Activated naive CD8-positive, alpha-beta T cell (primary cell): ENCODE measurements at regions not wholly inside any gene's neighbourhood (a gene's known extent, or its start where the extent isn't known, plus 50 kb on each side); places are given as distances from the start of the nearest gene placed in this dataset.

Experiments used
- H3K27ac Mint-ChIP-seq: one replicate; pipeline ENCODE4 v1.8.0; 2021; ENCODE audit warnings: mixed read lengths
- H3K27me3 Mint-ChIP-seq: one replicate; pipeline ENCODE4 v1.8.0; 2021; ENCODE audit warnings: mixed read lengths
- H3K36me3 Mint-ChIP-seq: one replicate; pipeline ENCODE4 v1.8.0; 2021; ENCODE audit warnings: mixed read lengths
- H3K4me1 Mint-ChIP-seq: one replicate; pipeline ENCODE4 v1.8.0; 2021; ENCODE audit warnings: low read depth, mixed read lengths
- H3K4me3 Mint-ChIP-seq: one replicate; pipeline ENCODE4 v1.8.0; 2021; ENCODE audit warnings: mild to moderate bottlenecking, mixed read lengths
- H3K9me3 Mint-ChIP-seq: one replicate; pipeline ENCODE4 v1.8.0; 2021; ENCODE audit warnings: low read depth, mixed read lengths

DNA sequence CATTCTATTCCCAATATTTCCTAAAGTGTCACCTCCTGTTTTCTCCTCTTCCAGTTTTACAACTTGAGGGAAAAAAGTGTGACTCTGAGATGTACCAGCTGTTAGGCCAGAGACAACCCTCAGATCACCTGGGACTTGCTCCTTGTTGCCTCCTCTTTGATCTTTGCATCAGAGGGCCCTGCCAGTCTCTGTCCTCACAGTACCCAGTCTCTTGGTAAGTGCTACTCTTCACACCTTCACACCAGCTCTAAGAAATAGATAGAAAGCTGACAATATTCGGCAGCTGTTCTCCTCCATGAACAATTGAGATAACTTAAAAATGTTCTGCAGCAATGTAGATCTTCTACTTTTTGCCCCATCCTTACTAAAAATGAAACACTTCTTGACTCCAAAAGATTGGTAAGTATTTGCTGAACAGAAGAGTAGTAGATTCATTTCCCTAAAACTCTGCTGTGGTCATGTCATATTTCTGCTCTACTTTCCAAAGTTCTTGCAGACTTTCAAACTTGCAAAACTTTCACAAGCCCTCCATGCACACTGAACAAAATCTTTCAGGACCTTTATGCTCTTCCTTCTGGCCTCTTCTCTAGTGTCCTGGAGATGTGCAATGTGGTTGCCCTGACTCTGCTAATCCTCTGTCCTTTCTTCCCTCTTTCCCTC is 188.6 kb downstream of the SNX18 start:
- Mint-ChIP-seq H3K9me3 (no peaks in the 10 kb centered on the region), H3K4me1 (no peaks in the 10 kb centered on the region), H3K27me3 (no peaks in the 10 kb centered on the region), H3K36me3 (no peaks in the 10 kb centered on the region), H3K27ac (no peak overlapping the region), H3K4me3 (no peak overlapping the region)

DNA sequence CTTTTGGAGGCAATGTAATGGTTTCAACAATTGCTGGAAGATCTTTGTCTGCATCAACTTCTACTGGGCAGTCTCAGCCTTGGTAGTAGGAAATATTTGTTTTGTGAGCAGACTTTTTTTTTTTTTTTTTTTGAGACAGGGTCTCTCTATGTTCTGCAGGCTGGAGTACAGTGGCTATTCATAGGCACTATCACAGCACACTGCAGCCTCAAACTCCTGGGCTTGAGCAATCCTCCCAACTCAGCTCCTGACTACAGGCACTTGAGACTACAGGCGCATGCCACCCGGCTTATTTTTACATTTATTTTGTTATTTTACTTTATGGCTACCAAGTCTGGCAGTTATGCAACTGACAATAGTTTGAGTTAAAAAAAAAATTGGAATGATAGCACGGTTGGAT is 187.3 kb downstream of the SNX18 start:
- Mint-ChIP-seq H3K4me3 (no peak overlapping the region), H3K27ac (no peak overlapping the region), H3K4me1 (no peaks in the 10 kb centered on the region), H3K9me3 (no peaks in the 10 kb centered on the region), H3K27me3 (no peaks in the 10 kb centered on the region), H3K36me3 (no peaks in the 10 kb centered on the region)

GRCh38 chr5:54704333-54704732 is 186.8 kb downstream of the SNX18 start:
- Mint-ChIP-seq H3K27me3 (no peaks in the 10 kb centered on the region), H3K9me3 (no peaks in the 10 kb centered on the region), H3K36me3 (no peaks in the 10 kb centered on the region), H3K27ac (no peak overlapping the region), H3K4me1 (no peaks in the 10 kb centered on the region), H3K4me3 (no peak overlapping the region)

GRCh38 chr5:54703565-54704255 is 186.2 kb downstream of the SNX18 start:
- no peaks in the 10 kb centered on the region for H3K36me3 Mint-ChIP-seq
- H3K9me3 Mint-ChIP-seq, result no peaks in the 10 kb centered on the region
- H3K4me3 Mint-ChIP-seq, result no peak overlapping the region
- H3K27me3 Mint-ChIP-seq, result no peaks in the 10 kb centered on the region
- no peaks in the 10 kb centered on the region for H3K4me1 Mint-ChIP-seq
- H3K27ac Mint-ChIP-seq, result no peak overlapping the region

- H3K9me3 Mint-ChIP-seq, result no peaks in the 10 kb centered on the region
- no peaks in the 10 kb centered on the region for H3K36me3 Mint-ChIP-seq
- H3K4me3 Mint-ChIP-seq, result no peak overlapping the region
- H3K27me3 Mint-ChIP-seq, result no peaks in the 10 kb centered on the region
- H3K4me1 Mint-ChIP-seq, result no peaks in the 10 kb centered on the region
- no peak overlapping the region for H3K27ac Mint-ChIP-seq
Measured at GRCh38 chr5:54703133-54703532, 185.6 kb downstream of the SNX18 start.

DNA sequence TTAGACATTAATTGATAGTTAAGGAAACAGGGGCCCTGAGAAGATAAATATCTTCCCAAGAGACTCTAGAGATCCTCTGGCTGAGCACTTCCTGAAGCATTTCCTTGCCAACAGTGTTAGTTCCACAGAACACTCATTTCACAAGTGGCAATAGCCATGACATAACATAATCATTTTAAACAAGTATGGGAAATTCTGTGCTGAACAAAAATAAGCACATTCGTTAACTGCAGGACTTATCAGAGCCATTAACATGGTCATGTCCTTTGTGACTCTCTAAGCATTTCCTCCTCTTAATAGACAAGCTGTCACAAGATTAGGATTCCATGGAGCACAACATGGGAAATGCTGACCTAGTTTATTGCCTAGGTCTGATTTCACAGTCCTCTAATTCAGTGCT is 184.9 kb downstream of the SNX18 start:
- no peaks in the 10 kb centered on the region for H3K27me3 Mint-ChIP-seq
- H3K36me3 Mint-ChIP-seq, result no peaks in the 10 kb centered on the region
- no peak overlapping the region for H3K4me3 Mint-ChIP-seq

DNA sequence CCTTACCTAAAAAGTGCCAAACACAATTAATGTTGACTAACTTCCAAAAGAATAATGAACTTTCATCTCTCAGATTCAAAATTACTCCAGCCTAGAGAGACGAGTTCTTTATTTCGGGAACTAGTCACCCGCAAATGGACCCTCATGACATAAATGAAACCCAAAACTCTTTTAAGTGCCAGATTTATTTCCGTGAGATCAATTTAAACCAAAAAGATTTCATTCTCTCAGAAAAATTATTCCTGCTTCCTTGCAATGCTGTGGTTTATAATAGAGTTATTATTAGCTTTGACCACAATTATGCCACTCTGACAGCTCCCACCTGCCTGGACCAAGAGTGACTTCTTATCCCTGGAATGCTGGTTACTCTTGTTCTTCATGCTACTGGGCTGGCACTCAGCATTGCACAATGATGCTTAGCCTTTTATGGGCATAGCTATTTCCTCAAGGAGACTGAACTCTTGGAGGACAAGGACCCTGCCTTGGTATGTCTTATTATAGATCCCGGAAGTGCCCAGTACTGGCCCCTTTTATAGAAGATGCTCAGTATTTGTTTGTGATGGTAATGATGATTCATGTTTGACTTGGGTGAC is 183.5 kb downstream of the SNX18 start:
- no peaks in the 10 kb centered on the region for H3K4me1 Mint-ChIP-seq
- H3K36me3 Mint-ChIP-seq, result no peaks in the 10 kb centered on the region
- H3K9me3 Mint-ChIP-seq, result no peaks in the 10 kb centered on the region
- no peak overlapping the region for H3K27ac Mint-ChIP-seq
- no peak overlapping the region for H3K4me3 Mint-ChIP-seq
- H3K27me3 Mint-ChIP-seq, result no peaks in the 10 kb centered on the region

More for the DNA sequence above, 184.9 kb downstream of the SNX18 start:
- Mint-ChIP-seq H3K4me1 (no peaks in the 10 kb centered on the region), H3K27ac (no peak overlapping the region), H3K9me3 (no peaks in the 10 kb centered on the region)

GRCh38 chr5:54696931-54697330 is 179.4 kb downstream of the SNX18 start:
- Mint-ChIP-seq H3K36me3 (no peaks in the 10 kb centered on the region), H3K9me3 (no peaks in the 10 kb centered on the region), H3K27ac (no peak overlapping the region), H3K27me3 (no peaks in the 10 kb centered on the region), H3K4me3 (no peak overlapping the region), H3K4me1 (no peaks in the 10 kb centered on the region)

- Mint-ChIP-seq H3K4me1 (no peaks in the 10 kb centered on the region), H3K9me3 (no peaks in the 10 kb centered on the region), H3K27me3 (no peaks in the 10 kb centered on the region), H3K4me3 (no peak overlapping the region), H3K36me3 (peaks cover 3% of the 10 kb centered on the region), H3K27ac (no peak overlapping the region)
Measured at GRCh38 chr5:54696346-54696745, 178.8 kb downstream of the SNX18 start.

- Mint-ChIP-seq H3K27me3 (no peaks in the 10 kb centered on the region), H3K27ac (no peak overlapping the region)
Measured at GRCh38 chr5:54695198-54695966, 177.8 kb downstream of the SNX18 start.

DNA sequence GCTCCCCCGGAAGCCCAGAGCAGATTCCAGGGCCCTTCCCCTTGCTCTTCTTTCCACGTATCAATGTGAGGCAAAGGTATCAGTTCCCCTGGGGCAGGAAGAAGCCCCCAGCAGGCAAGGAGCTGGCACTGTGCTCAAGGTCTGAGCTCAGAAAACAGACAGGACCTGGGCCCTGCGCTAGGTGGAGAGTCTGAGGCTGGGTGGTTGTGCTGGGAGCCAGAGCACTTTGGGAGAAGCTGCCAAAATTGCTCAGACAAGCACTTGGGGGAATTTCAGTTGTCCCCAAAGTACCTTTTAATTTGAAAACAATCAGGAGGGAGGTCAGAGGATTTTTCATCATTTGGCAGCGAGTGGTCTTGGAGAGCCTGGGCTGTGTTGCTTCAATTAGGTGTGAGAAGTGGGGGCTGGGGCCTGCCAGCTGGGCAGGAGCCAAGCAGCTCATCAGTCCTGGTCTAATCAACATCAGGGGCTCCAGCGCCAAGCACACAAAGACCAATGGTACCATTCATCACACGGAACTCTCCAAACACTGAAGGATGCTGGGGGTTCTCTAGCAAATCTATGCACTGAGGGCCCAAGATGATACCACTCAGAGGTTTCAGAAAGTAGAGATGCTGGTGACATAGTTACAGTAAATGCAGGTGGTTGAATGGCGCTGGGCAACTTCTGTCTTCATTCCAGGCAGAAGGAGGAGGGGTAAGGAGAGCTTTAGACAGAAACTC is 176.5 kb downstream of the SNX18 start:
- Mint-ChIP-seq H3K4me3 (no peak overlapping the region), H3K27me3 (no peaks in the 10 kb centered on the region), H3K36me3 (peaks cover 4% of the 10 kb centered on the region), H3K4me1 (no peaks in the 10 kb centered on the region), H3K27ac (no peak overlapping the region), H3K9me3 (no peaks in the 10 kb centered on the region)

More at GRCh38 chr5:54695198-54695966, 177.8 kb downstream of the SNX18 start:
- Mint-ChIP-seq H3K9me3 (no peaks in the 10 kb centered on the region), H3K4me3 (no peak overlapping the region), H3K4me1 (no peaks in the 10 kb centered on the region), H3K36me3 (peaks cover 4% of the 10 kb centered on the region)

DNA sequence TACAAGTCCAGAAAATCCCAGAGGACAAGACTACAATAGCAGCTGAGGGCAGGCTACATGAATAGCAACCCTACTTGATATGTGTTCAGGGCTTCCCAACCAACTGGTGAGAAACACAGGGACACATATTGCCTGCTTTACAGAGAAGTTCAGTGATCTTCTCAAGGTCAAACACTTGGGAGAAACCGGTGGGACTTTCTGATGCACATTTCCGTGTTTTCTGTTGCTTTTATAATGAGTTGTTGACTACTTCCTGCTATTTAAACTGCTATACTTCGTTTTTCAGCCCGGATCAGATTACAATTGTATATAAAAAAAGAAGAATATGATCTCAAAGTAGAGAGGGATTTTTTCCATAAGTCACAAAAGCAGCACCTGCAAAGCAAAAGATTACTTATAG is 175.1 kb downstream of the SNX18 start:
- H3K4me3 Mint-ChIP-seq, result no peak overlapping the region
- peaks cover 6% of the 10 kb centered on the region for H3K36me3 Mint-ChIP-seq
- H3K27ac Mint-ChIP-seq, result no peak overlapping the region
- H3K4me1 Mint-ChIP-seq, result no peaks in the 10 kb centered on the region
- no peaks in the 10 kb centered on the region for H3K9me3 Mint-ChIP-seq
- H3K27me3 Mint-ChIP-seq, result no peaks in the 10 kb centered on the region

- peaks cover 6% of the 10 kb centered on the region for H3K36me3 Mint-ChIP-seq
- H3K27ac Mint-ChIP-seq, result no peak overlapping the region
- no peaks in the 10 kb centered on the region for H3K4me1 Mint-ChIP-seq
- peaks cover 3% of the 10 kb centered on the region for H3K9me3 Mint-ChIP-seq
- H3K27me3 Mint-ChIP-seq, result no peaks in the 10 kb centered on the region
- H3K4me3 Mint-ChIP-seq, result no peak overlapping the region
Measured at GRCh38 chr5:54691656-54692055, 174.1 kb downstream of the SNX18 start.

DNA sequence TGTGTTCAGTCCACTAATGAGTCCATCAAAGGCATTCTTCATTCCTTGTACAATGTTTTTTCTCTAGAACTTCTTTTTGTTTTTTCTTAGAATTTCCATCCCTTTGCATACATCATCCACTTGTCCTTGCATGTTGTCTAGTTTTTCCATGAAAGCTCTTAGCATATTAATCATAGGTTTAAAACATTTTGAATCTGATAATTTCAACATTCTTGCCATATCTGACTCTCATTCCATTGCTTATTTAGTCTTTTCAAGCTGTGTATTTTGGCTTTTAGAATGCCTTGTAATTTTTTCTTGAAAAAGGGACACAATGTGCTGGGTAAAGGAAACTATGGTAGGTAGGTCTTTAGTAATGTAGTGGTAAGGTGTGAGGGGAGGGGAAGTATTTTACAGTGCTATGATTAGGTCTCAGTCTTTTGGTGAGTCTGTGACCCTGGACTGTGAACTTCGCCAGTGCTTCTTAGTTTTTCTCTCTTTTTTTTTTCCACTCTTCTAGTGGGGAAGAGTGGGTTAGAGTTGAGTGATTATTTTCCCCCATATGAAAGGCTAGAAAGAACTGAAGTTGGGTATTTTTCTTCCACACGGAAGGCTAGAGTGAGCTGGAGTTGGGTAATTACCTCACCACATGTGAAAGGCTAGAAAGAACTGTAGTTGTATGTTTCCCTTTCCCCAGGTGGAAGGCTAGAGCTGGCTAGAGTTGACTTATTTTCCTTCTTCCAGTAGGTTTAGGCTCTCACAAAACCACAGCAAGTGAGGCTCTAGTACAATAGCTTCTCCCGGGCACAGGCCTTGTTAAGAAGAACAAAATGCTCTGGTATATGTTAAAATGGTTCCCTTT is 172.1 kb downstream of the SNX18 start:
- Mint-ChIP-seq H3K36me3 (peaks cover 6% of the 10 kb centered on the region), H3K9me3 (peaks cover 5% of the 10 kb centered on the region), H3K27ac (no peak overlapping the region), H3K4me1 (no peaks in the 10 kb centered on the region), H3K4me3 (no peak overlapping the region), H3K27me3 (no peaks in the 10 kb centered on the region)
